Ovary (tissue), 7 donors: ENCODE measurements at regions not wholly inside any gene's neighbourhood (a gene's known extent, or its start where the extent isn't known, plus 50 kb on each side); places are given as distances from the start of the nearest gene placed in this dataset.

Experiments used
- DNase-seq, 5 donors: peaks; one replicate each; pipeline ENCODE4 v3.0.0-alpha.2; 2019 to 2020
- H3K27ac ChIP-seq, 2 donors: fragments of 200-600 bp; one replicate each; pipeline versions ENCODE4 v1.5.1 to v1.8.0; 2019 to 2022
- H3K27me3 ChIP-seq: fragments of 200-600 bp; one replicate; pipeline ENCODE4 v1.8.0; 2022
- H3K36me3 ChIP-seq: fragments of 200-600 bp; sonication (generic); one replicate; pipeline ENCODE4 v1.5.1; 2019
- H3K4me1 ChIP-seq: one replicate; pipeline ENCODE4 v1.8.1; 2013; ENCODE audit warnings: mild to moderate bottlenecking, moderate library complexity; ENCODE audit not compliant: insufficient read depth
- H3K4me3 ChIP-seq: fragments of 200-600 bp; sonication (generic); one replicate; pipeline ENCODE4 v1.5.1; 2017
- H3K9me3 ChIP-seq, 2 donors: fragments of 200-600 bp in 1 of 2; sonication (generic) in 1 of 2; one replicate each; pipeline versions ENCODE4 v1.5.1 to v1.8.1; 2013 to 2019; ENCODE audit warnings: mild to moderate bottlenecking in 1 of 2, moderate library complexity in 1 of 2
- EP300 ChIP-seq: sonication (generic); formaldehyde crosslinking; IDR thresholded peaks from one replicate; pipeline ENCODE4 v1.6.1; 2017; ENCODE audit warnings: antibody characterized with exemption
- POLR2A ChIP-seq: fragments of 450-650 bp; IDR thresholded peaks from one replicate; pipeline ENCODE4 v1.6.1; 2017; ENCODE audit warnings: antibody characterized with exemption, mild to moderate bottlenecking, moderate library complexity
- WGBS, 3 donors: extraction: QIAGEN DNeasy Blood & Tissue Kit in 1 of 3; methylation state at CpG; one replicate each; pipeline versions ENCODE4 v1.1.5 to v1.1.7; 2013 to 2017; 5-methylcytosine and 5-hydroxymethylcytosine counted together
- intact Hi-C, 4 donors: fragments of 100-400 bp; cut with DNase I; formaldehyde crosslinking; loops; one replicate each; pipeline versions ENCODE4 v1.11.0 to v1.15.1; 2022 to 2023
- TF ChIP-seq, protein P1 (sequence below), 3 donors: fragments of 450-650 bp in 2 of 3; fragments of 200-600 bp in 1 of 3; IDR thresholded peaks; one replicate each; pipeline versions ENCODE4 v1.5.1 to v1.8.0; 2016 to 2022; ENCODE audit warnings: antibody characterized with exemption in 3 of 3, mild to moderate bottlenecking in 1 of 3
- donor health status: DM: no; HTN: no; CAD: no; lungs with moderate emphysema.
- donor health status: DM: no; HTN: no; CAD: no.
- donor health status: Bipolar disorder and iron deficiency.
- donor health status: DM: no; HTN: no; CAD: no.
- donor health status: DM: yes; HTN: yes; CAD: no.

DNA sequence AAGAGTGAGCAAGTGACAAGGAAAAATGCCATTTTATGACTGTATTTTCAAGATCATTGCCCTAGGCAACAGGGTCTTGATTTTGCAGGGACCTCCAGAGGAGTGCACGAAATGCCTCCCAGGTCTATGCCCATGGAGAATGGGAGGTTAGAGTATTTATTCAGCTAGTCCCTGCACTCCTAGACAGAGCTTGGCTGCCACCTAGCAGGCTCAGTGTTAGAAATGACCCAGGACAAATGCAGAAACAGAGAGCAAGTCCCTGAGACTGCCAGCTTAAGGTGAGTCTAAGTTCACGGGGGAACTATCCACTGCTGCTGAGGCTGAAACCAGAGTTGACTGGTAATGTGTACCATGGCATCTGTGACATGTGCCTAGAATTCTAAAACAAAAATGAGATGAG lies 506.4 kb downstream of the MED13L start:
- no peaks in the 10 kb centered on the region for H3K9me3 ChIP-seq
- no peak for TF ChIP-seq POLR2A
- TF ChIP-seq, protein P1, sequence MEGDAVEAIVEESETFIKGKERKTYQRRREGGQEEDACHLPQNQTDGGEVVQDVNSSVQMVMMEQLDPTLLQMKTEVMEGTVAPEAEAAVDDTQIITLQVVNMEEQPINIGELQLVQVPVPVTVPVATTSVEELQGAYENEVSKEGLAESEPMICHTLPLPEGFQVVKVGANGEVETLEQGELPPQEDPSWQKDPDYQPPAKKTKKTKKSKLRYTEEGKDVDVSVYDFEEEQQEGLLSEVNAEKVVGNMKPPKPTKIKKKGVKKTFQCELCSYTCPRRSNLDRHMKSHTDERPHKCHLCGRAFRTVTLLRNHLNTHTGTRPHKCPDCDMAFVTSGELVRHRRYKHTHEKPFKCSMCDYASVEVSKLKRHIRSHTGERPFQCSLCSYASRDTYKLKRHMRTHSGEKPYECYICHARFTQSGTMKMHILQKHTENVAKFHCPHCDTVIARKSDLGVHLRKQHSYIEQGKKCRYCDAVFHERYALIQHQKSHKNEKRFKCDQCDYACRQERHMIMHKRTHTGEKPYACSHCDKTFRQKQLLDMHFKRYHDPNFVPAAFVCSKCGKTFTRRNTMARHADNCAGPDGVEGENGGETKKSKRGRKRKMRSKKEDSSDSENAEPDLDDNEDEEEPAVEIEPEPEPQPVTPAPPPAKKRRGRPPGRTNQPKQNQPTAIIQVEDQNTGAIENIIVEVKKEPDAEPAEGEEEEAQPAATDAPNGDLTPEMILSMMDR (IDR thresholded peaks at IDR 0.05), result no peak
- no peak for TF ChIP-seq EP300
- no peak overlapping the region for H3K27ac ChIP-seq
- H3K4me3 ChIP-seq, result no peak overlapping the region
- H3K27me3 ChIP-seq, result no peaks in the 10 kb centered on the region
- WGBS, 3 donors, result 31 to 46% (median 43%) methylated on average over 1 to 2 of the region's 2 CpGs
- no peaks in the 10 kb centered on the region for H3K4me1 ChIP-seq
- H3K36me3 ChIP-seq, result no peaks in the 10 kb centered on the region
- intact Hi-C loops, result no loop called here
- DNase-seq, result no peak

GRCh38 chr12:115770643-115771042 lies 506.9 kb downstream of the MED13L start:
- DNase-seq, result no peak
- H3K4me3 ChIP-seq, result no peak overlapping the region
- TF ChIP-seq, protein P1 (IDR thresholded peaks at IDR 0.05), result no peak
- TF ChIP-seq POLR2A (no peak), EP300 (no peak)

DNA sequence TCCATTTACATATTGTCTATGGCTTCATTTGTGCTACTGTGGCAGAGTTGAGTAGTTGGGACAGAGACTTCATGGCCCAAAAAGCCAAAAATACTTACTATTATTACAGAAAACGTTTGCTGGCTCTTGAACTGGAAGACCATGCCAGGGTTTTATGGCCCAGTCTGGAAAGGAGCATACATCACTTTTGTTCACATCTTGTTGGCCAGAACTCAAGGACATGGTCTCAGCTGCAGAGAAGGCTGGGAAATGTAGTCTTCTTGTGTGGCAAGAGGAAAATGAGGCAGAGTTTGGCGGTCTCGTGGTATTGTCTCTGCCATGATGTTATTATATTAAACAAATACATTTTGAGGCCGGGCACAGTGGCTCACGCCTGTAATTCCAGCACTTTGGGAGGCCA lies 509.6 kb downstream of the MED13L start:
- no peak for DNase-seq
- Histone ChIP-seq H3K36me3 (no peaks in the 10 kb centered on the region), H3K27ac (no peak overlapping the region), H3K4me3 (no peak overlapping the region), H3K4me1 (no peaks in the 10 kb centered on the region), H3K27me3 (no peaks in the 10 kb centered on the region), H3K9me3 (no peaks in the 10 kb centered on the region)
- WGBS, 3 donors, result 36 to 60% (median 50%) methylated on average over 5 of the region's 5 CpGs
- no peak for TF ChIP-seq POLR2A
- intact Hi-C loops, result loop anchor here in 1 of 4 donors (10.0 kb wide), 1 partner anchor 147 kb away; no protein-coding TSS in a partner anchor

More at GRCh38 chr12:115770643-115771042, 506.9 kb downstream of the MED13L start:
- WGBS, 3 donors, result 38 to 77% (median 44%) methylated on average over 1 of the region's 1 CpG
- intact Hi-C loops, result no loop called here
- Histone ChIP-seq H3K4me1 (no peaks in the 10 kb centered on the region), H3K9me3 (no peaks in the 10 kb centered on the region), H3K27ac (no peak overlapping the region), H3K27me3 (no peaks in the 10 kb centered on the region), H3K36me3 (no peaks in the 10 kb centered on the region)

GRCh38 chr12:115763982-115764621 lies 513.4 kb downstream of the MED13L start:
- Histone ChIP-seq H3K4me1 (no peaks in the 10 kb centered on the region), H3K27me3 (no peaks in the 10 kb centered on the region), H3K4me3 (no peak overlapping the region), H3K36me3 (no peaks in the 10 kb centered on the region), H3K27ac (no peak overlapping the region), H3K9me3 (no peaks in the 10 kb centered on the region)
- no peak for DNase-seq
- intact Hi-C loops, result loop anchor here in 1 of 4 donors (10.0 kb wide), 1 partner anchor 151 kb away; no protein-coding TSS in a partner anchor
- 27 to 42% (median 33%) methylated on average over 3 of the region's 3 CpGs for WGBS, 3 donors
- TF ChIP-seq EP300 (no peak), POLR2A (no peak)
- TF ChIP-seq, protein P1 (IDR thresholded peaks at IDR 0.05), result no peak

- 37 to 56% (median 43%) methylated on average over 5 of the region's 5 CpGs for WGBS, 3 donors
- Histone ChIP-seq H3K9me3 (no peaks in the 10 kb centered on the region), H3K4me3 (no peak overlapping the region), H3K27me3 (no peaks in the 10 kb centered on the region), H3K36me3 (no peaks in the 10 kb centered on the region), H3K27ac (no peak overlapping the region), H3K4me1 (no peaks in the 10 kb centered on the region)
- intact Hi-C loops, result loop anchor here in 1 of 4 donors (10.0 kb wide), 1 partner anchor 151 kb away; no protein-coding TSS in a partner anchor
- no peak for TF ChIP-seq POLR2A
- TF ChIP-seq EP300, result no peak
- TF ChIP-seq, protein P1 (IDR thresholded peaks at IDR 0.05), result no peak
- no peak for DNase-seq
Measured at GRCh38 chr12:115763376-115763775, 514.1 kb downstream of the MED13L start.
